Common myeloid progenitor, CD34-positive (primary cell): ENCODE measurements at regions not wholly inside any gene's neighbourhood (a gene's known extent, or its start where the extent isn't known, plus 50 kb on each side); places are given as distances from the start of the nearest gene placed in this dataset.

Experiments used
- CTCF ChIA-PET: fragments of 350-600 bp; sonication (Branson Sonifier 250); formaldehyde crosslinking; loops from one replicate; lab custom pipeline; 2021; ENCODE audit warnings: antibody characterized with exemption; lab: Charles Lee
- POLR2A ChIA-PET: fragments of 350-600 bp; sonication (Branson Sonifier 250); formaldehyde crosslinking; loops from one replicate; lab custom pipeline; 2021; ENCODE audit warnings: antibody characterized with exemption; lab: Charles Lee
- DNase-seq, 3 donors: peaks; one replicate each; pipeline versions ENCODE4 v3.0.0 to v3.0.0-alpha.2; 2013
- H3K27ac ChIP-seq, 2 experiments: 1 replicate in 1 of 2; 2 replicates in 1 of 2; pipeline ENCODE4 v1.7.0; 2013; ENCODE audit warnings: inconsistent platforms in 2 of 2, low read length in 2 of 2, mild to moderate bottlenecking in 2 of 2, low read depth in 1 of 2, moderate library complexity in 1 of 2; ENCODE audit not compliant: severe bottlenecking in 2 of 2, insufficient read depth in 1 of 2, poor library complexity in 1 of 2
- H3K27me3 ChIP-seq, 5 experiments: replicated peaks in 2 of 5; 1 replicate in 3 of 5; 2 replicates in 2 of 5; pipeline versions ENCODE4 v1.6.1 to v1.7.0; 2013; ENCODE audit warnings: low read length in 4 of 5, mild to moderate bottlenecking in 2 of 5, moderate library complexity in 2 of 5, inconsistent platforms in 1 of 5; ENCODE audit not compliant: insufficient read depth in 5 of 5, control insufficient read depth in 4 of 5
- H3K36me3 ChIP-seq, 4 experiments: 1 replicate in 2 of 4; 2 replicates in 2 of 4; pipeline versions ENCODE4 v1.6.1 to v1.7.0; 2013; ENCODE audit warnings: low read length in 3 of 4, control low read depth in 1 of 4, mild to moderate bottlenecking in 1 of 4; ENCODE audit not compliant: control insufficient read depth in 4 of 4, insufficient read depth in 4 of 4
- H3K4me1 ChIP-seq, 4 experiments: 1 replicate in 3 of 4; 2 replicates in 1 of 4; pipeline versions ENCODE4 v1.6.1 to v1.7.1; 2013; ENCODE audit warnings: low read length in 3 of 4, mild to moderate bottlenecking in 3 of 4, control low read depth in 1 of 4, inconsistent platforms in 1 of 4, moderate library complexity in 1 of 4; ENCODE audit not compliant: control insufficient read depth in 4 of 4, insufficient read depth in 4 of 4; ENCODE audit errors: control extremely low read depth in 1 of 4
- H3K4me3 ChIP-seq, 7 experiments: 1 replicate in 4 of 7; 2 replicates in 3 of 7; pipeline versions ENCODE4 v1.5.1 to v1.7.0; 2013; ENCODE audit warnings: mild to moderate bottlenecking in 7 of 7, low read length in 6 of 7, moderate library complexity in 6 of 7, inconsistent platforms in 2 of 7, low read depth in 2 of 7, control low read depth in 1 of 7; ENCODE audit not compliant: insufficient read depth in 4 of 7, control insufficient read depth in 1 of 7; ENCODE audit errors: extremely low read depth in 1 of 7
- H3K9me3 ChIP-seq, 5 experiments: 1 replicate in 4 of 5; 2 replicates in 1 of 5; pipeline versions ENCODE4 v1.6.1 to v1.7.1; 2013; ENCODE audit warnings: low read length in 4 of 5, mild to moderate bottlenecking in 2 of 5, inconsistent platforms in 1 of 5, low read depth in 1 of 5, moderate library complexity in 1 of 5; ENCODE audit not compliant: control insufficient read depth in 4 of 5, insufficient read depth in 2 of 5; ENCODE audit errors: control extremely low read depth in 1 of 5
- WGBS: methylation state at CpG from one replicate; pipeline ENCODE4 v1.1.5; 2013; ENCODE audit not compliant: insufficient coverage; 5-methylcytosine and 5-hydroxymethylcytosine counted together

DNA sequence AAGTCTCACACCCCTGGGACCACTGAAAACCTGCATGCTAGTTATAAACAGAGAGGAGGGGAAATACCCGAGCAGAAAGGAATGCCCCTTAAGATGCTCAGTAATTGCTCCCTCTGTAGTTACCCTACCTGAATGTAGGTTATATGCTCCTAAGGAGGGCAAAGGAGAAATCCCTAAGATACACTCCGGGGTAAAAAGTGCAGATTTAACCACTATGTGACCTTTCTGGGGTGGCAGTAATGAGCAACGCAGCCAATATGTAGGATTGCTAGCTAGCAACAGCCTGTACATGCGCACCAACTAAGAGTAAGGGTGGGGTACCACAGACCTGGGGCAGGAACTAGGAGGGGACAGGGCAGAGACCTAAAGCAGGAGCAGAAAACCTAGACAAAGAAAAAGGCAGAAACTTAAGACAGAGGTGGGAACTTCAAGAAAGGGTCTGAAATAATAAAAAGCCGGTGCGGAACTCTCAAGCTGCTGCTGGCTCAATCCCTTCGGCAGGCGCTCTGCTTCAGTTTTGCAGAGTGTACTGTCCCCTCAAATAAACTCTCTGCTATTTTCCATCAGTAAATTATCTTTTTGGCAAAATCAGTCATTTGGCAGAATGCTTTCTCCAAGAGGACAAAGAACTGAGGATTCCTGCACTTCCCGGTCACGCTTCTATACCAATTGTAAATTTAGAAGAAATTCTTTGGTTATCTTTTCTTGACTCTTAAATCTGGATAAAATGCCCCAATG lies 823.8 kb downstream of the CDH11 start:
- Histone ChIP-seq H3K4me3 (no peak overlapping the region), H3K27ac (no peak overlapping the region), H3K9me3 (no peaks in the 10 kb centered on the region), H3K4me1 (no peaks in the 10 kb centered on the region), H3K27me3 (no peaks in the 10 kb centered on the region), H3K36me3 (no peaks in the 10 kb centered on the region)
- ChIA-PET CTCF (no interaction called here), POLR2A (no interaction called here)
- DNase-seq: no peak
- WGBS: 92% methylated on average over 7 of the region's 10 CpGs

DNA sequence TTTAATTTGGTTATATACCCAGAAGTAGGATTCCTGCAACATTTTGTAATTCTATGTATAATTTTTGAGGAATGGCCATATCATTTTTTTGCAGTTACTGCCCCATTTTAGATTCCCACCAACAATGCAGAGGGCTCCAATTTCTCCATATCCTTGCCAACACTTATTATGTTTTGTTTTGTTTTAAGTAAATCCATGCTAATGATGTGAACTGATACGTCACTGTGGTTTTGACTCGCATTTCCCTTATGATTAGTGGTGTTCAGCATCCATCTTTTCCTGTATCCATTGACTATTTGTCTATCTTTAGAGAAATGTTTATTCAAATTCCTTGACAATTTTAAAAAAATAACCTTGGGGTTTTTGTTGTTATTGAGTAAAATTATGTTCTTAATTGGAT lies 826.4 kb downstream of the CDH11 start:
- ChIA-PET CTCF (no interaction called here), POLR2A (no interaction called here)
- Histone ChIP-seq H3K4me3 (no peak overlapping the region), H3K9me3 (no peaks in the 10 kb centered on the region), H3K27ac (no peak overlapping the region), H3K36me3 (no peaks in the 10 kb centered on the region), H3K4me1 (no peaks in the 10 kb centered on the region), H3K27me3 (no peaks in the 10 kb centered on the region)
- no peak for DNase-seq
- WGBS: no CpG with 5 or more reads among the region's 2 CpGs

DNA sequence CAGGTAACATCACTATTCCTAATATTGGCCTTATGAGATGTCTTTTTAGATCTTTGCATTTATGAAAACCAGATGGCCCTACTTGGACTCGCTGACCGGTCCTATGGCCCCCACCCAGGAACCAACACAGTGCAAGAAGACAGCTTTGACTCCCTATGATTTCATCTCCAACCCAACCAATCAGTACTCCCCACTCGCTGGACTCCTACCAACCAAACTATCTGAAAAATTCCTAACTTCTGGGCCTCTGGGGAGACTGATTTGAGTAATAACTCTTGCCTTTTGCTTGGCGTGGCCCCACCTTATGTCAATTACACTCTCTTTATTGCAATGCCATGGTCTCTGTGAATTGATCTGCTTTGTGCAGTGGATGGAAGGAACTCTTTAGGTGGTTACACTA lies 828.9 kb downstream of the CDH11 start:
- CTCF ChIA-PET: no interaction called here
- H3K4me3 ChIP-seq: no peak overlapping the region
- no peak for DNase-seq
- 100% methylated on average over 3 of the region's 4 CpGs for WGBS
- no peaks in the 10 kb centered on the region for H3K36me3 ChIP-seq
- H3K9me3 ChIP-seq: no peaks in the 10 kb centered on the region
- POLR2A ChIA-PET: no interaction called here
- H3K27ac ChIP-seq: no peak overlapping the region
- no peaks in the 10 kb centered on the region for H3K4me1 ChIP-seq
- H3K27me3 ChIP-seq: no peaks in the 10 kb centered on the region

DNA sequence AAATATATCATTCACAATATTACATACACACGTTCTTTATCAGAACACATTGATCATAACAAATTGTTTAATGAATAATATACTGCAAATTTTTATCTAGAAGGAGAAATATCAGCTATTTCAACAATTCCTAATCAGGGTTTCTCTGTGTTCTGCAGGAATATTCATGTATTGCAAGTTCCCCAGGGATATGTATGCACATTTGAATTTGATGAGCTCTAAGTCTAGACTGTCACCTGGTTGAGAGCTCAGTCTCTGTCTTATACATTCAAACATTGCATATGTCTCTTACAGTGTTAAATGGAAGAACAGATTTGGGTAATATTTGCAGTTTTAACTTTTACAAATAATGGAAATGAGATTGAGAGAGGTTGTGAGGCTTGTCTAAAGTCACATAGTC lies 829.7 kb downstream of the CDH11 start:
- Histone ChIP-seq H3K4me1 (no peaks in the 10 kb centered on the region), H3K27ac (no peak overlapping the region), H3K36me3 (no peaks in the 10 kb centered on the region), H3K27me3 (no peaks in the 10 kb centered on the region), H3K9me3 (no peaks in the 10 kb centered on the region), H3K4me3 (no peak overlapping the region)
- DNase-seq: no peak
- ChIA-PET POLR2A (no interaction called here), CTCF (no interaction called here)
- WGBS: no CpG with 5 or more reads among the region's 1 CpG

DNA sequence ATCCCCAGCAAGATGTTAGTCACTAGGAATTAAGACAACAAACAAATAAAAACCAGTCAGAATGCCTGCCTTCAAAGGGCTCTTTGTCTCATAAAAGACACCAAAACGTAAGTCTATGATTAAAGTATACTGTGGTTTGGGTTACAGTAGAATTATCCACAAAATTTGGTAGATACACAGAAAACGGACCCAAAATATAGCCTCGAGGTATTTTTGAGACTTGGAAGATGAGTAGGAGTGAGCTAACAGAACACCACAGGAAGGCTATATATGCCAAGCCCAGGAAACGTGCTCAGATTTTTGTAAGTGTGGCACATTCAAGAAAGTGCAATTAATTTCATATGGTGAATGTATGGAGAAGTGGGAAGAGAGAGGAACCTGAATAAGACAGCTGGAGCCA lies 831.4 kb downstream of the CDH11 start:
- Histone ChIP-seq H3K36me3 (no peaks in the 10 kb centered on the region), H3K9me3 (no peaks in the 10 kb centered on the region), H3K27me3 (no peaks in the 10 kb centered on the region), H3K27ac (no peak overlapping the region), H3K4me3 (no peak overlapping the region), H3K4me1 (no peaks in the 10 kb centered on the region)
- POLR2A ChIA-PET: no interaction called here
- CTCF ChIA-PET: no interaction called here
- 88% methylated on average over 4 of the region's 4 CpGs for WGBS
- no peak for DNase-seq

DNA sequence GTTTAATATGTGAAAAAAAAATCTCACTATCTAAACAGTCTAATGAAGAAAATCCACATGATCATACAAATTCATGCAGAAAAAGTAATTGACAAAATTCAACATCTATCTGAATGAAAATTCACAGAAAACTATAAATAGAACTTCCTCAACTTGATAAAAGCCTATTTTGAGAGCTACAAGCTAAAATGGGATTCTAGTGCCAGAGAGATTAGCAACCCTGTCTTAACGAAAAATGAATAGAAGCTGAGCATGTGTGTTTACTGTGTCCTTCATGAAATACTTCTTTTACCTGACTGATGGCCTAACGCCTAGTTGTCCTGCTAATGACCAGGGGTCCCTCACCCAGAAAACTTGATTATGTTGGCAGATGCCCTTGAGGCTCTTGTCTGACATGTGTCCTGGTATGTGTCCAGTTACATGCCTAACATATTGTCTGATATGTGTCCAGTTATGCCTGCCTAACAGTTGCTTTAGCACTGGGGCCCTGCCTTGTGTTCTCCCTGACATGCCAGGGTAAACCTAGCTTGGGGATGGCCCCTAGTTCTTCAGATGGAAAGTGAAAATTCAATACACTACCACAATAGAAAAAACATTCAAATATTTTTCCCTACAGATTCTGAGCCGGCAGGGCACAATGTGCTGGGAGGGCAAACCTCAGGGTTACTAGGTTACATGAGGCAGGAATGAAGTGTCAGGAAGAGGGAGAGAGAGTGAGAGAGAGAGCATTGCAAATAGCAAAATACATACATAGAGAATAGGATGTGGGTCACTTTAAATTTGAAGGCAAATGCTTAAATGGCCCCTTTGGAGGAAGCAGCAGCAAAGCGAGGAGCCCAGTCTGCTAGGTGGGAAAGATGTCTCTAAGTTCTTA lies 834.0 kb downstream of the CDH11 start:
- H3K27me3 ChIP-seq: no peaks in the 10 kb centered on the region
- no peak overlapping the region for H3K4me3 ChIP-seq
- no peaks in the 10 kb centered on the region for H3K9me3 ChIP-seq
- CTCF ChIA-PET: no interaction called here
- DNase-seq: no peak
- no peaks in the 10 kb centered on the region for H3K4me1 ChIP-seq
- H3K27ac ChIP-seq: no peak overlapping the region
- POLR2A ChIA-PET: no interaction called here
- 56% methylated on average over 2 of the region's 4 CpGs for WGBS
- H3K36me3 ChIP-seq: no peaks in the 10 kb centered on the region

DNA sequence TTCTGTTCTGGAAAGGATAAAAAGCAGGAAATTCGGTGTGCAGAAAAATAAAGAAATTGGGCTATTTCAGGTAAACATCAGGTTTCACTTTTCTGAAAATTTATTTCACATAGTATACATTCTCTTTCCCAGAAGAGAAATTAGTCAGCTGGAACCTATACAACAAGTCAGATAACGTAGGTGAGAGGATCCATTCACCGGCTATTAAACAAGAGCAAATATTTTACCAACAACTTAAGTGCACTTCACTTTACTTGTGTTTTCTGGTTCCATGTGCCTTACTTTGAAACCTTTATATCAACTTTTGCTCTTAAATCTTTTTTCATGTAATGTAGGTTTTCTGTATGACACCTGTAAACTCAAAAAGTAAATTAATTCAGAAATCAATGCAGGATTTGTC lies 839.7 kb downstream of the CDH11 start:
- CTCF ChIA-PET: no interaction called here
- H3K27ac ChIP-seq: no peak overlapping the region
- WGBS: no CpG with 5 or more reads among the region's 3 CpGs
- H3K4me1 ChIP-seq: no peaks in the 10 kb centered on the region
- H3K9me3 ChIP-seq: no peaks in the 10 kb centered on the region
- H3K36me3 ChIP-seq: no peaks in the 10 kb centered on the region
- H3K27me3 ChIP-seq: no peaks in the 10 kb centered on the region
- POLR2A ChIA-PET: no interaction called here
- DNase-seq: no peak
- H3K4me3 ChIP-seq: no peak overlapping the region
